Fibroblast of skin of right biceps (primary cell): ENCODE measurements at regions not wholly inside any gene's neighbourhood (a gene's known extent, or its start where the extent isn't known, plus 50 kb on each side); places are given as distances from the start of the nearest gene placed in this dataset.

Source experiments
- DNase-seq: peaks from one replicate; pipeline ENCODE4 v3.0.0-alpha.2; 2013

GRCh38 chr11:70863186-70863585 lies 389.2 kb downstream of the SHANK2 start:
- no peak for DNase-seq

DNA sequence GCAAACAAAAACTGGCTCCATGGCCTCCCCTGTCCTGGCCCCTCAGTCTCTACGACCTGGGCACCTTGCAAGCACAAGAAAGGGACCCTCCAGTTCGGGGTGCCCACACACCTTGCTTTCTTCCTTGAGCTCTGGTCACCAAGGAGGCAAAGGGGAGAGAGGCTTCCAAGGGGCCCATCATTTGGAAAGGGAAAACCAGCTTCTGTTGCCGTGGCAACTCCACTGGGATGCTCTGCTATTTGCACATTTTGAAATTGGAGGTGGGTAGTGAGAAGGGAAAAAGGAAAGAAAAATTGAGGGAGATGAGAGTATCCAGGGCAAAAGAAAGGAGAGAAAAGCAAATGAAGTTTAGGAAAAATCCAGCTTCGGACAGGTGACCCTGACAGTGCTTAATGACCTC lies 388.4 kb downstream of the SHANK2 start:
- no peak for DNase-seq

DNA sequence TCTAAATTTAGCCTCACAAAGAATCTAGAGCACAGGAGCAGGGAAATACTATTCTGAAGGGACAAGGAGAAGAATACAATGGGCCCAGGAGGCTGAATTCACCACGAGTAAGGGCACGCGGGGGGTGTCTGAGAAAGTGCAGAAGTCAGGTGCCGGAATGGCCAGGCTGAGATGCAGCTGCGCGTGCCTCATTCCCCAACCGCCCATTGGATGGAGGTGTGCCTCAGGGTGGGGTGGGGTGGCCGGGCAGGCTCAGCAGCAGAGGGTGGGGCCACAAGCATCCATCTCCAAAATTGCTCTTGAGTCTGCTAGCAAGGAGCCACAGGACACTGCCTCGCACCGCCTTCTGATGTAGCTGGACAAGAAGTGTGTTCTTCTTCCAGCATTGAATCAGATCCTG lies 387.0 kb downstream of the SHANK2 start:
- no peak for DNase-seq

DNA sequence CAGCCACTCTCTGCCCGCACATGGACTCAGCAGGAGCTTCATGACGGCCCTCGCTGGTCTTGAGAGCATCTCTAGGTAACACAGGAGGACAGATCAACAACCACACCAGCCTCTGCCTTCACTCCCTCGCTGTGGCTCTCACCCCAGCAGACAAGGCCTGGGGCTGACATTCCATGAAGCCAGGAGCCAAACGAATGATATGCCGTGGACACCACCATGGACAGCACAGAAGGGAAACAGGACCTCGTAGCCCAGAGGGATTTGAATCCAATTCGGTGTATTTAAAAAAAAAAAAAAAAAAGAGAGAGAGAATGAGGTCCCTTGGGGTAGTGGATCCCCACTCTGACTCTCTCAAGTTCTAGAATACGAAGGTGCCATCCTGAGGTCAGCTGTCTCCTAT lies 385.5 kb downstream of the SHANK2 start:
- no peak for DNase-seq

- no peak for DNase-seq
These were observed 384.9 kb downstream of the SHANK2 start for GRCh38 chr11:70867281-70868047.

- no peak for DNase-seq
These were observed 384.0 kb downstream of the SHANK2 start for GRCh38 chr11:70868341-70868885.

DNA sequence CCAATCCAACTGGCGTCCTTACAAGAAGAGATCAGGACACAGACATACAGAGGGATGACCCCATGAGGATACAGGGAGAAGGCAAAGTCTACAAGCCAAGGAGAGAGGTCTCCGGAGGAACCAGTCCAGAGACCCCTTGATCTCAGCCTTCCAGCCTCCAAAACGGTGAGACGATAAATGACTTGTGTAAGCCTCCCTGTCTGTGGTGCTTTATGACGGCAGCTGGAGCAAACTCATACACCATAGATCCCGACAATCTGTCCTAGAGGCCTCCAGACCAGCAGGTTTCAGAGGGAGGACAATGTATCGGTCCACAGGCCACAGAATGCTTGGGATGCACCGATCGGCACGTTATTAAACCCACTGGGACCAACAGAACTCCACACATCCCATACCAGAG lies 383.3 kb downstream of the SHANK2 start:
- DNase-seq, result no peak

DNA sequence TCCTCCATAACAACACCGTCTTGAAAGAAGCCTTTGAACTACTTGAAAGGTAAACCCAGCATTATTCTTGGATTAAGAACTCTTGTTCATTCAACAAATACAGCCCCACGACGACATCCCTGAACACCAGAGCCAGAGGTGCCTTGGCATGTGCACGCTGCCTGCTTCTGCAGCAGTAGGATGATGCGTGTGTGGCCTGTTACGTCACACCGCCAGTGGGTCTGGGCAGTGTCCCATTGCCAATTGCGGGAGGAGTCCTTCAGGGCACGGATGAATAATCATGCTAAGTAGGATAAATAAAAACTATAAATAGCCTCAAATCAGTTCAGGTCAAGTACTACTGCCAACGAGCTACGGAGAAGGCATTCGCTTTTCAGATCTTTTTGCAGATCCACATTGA lies 380.5 kb downstream of the SHANK2 start:
- no peak for DNase-seq

GRCh38 chr11:70872299-70872698 lies 380.1 kb downstream of the SHANK2 start:
- no peak for DNase-seq

- DNase-seq, result no peak
These were observed 379.2 kb downstream of the SHANK2 start for GRCh38 chr11:70872955-70873735.

- DNase-seq, result no peak
These were observed 378.5 kb downstream of the SHANK2 start for GRCh38 chr11:70873736-70874412.

DNA sequence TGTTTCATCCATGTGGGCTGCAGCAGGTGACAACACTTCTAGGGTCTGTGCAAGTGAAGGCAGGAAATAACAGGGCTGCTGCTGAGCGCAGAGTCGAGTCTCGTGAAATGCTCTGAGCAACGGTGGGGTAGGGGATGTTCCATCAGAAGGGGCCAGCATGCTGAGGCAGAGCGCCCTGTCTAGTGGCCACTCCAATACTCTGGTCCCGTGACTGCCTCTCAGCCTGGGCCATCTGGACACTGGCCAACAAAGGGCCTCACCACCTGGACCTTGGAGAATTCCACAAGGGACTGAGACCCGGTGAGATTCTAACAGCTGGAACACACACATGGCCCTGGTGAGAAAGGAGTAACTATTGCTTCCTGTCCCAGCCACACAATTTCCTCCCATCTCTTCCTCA lies 375.7 kb downstream of the SHANK2 start:
- no peak for DNase-seq

DNA sequence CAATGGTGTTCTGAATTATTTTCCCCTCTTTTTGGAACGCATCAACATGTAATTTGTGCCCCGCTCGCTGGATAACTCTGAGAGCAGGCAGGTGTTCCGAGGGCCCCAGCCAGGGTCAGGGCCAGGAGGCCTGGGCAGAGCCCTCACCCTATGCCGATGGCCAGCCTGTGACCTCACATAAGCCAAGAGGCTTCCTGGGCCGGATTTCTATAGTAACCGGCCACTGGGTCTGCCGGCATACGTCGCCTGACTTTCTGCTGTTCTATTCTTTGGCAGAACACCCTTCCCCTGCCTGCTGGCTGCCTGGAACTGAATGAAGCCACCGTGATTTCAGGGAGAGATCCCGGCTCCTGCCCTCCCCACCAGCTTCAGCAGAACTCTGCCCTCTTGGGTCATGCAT lies 375.2 kb downstream of the SHANK2 start:
- DNase-seq, result no peak

DNA sequence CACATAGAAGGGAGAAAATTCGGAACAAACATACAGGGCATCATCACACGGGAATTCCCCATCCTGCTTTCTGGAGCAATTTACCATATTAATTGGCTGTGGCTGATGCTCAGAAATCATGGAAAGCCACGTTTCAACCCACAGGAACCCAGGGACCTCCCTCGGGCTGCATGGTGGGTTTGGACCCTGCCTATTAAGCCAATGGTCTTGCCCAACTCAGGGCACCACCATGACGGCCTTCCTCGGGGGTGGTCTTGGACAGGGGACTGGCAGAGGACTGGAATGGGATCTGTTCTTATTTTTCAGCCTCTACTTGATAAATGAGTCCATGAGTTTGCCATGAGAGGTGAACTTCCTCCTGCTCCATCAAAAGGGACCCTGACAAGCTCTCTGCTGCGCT lies 374.0 kb downstream of the SHANK2 start:
- DNase-seq, result no peak

GRCh38 chr11:70879601-70880285 lies 372.6 kb downstream of the SHANK2 start:
- DNase-seq, result no peak

DNA sequence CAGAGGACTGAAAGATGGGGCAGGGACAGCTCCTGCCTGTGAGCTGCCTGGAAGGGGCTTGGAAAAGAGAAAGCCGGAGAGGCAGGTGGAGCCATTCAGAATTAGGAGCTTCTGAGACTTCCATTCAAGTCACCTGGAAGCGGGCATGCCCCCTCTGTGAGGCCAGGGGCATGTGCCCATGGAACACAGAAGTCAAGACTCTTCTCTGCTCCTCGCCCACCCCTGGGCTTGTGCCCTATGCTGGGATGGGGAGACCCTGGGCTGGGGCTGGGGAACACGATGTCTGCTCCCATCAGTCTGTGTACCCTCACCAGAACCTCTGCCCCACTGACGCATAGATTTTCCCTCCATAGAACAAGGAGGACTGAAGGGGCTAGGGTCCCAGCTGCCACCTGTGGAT lies 372.0 kb downstream of the SHANK2 start:
- DNase-seq, result no peak

DNA sequence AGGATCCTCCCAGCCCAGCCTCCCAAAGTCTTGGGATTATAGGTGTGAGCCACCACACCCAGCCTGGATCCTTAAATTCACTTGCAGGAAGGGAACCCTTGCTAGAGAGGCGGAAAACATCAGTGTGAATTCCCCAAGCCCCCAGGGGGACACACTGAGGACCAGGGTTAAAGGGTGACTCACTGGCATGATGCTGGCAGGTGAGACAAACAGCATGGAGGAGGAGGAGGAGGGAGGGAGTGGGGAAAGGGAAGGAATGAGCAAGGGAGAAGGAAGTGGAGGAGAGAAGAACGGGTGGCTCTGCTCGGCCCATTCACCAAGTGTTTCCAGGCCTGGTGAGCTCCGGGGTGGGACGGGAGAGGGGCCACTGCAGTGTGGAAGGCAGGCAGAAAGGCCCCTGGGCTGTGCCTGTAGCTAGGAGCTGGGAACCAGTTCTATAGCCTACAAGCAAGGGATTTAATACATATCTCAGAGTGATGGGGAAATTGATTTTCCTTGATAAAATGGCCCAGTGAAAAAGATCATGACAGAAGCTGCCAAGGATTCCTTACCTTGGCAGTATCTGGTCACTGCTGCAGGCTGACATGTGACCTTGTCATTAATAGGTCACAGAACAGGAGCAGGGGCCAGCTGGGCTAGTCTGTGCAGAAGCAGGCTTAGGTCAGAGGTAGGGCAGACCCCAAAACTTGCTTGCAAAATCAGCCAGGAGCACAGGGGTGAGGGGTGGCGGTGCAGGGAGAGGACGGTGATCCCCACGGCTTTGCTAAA lies 370.2 kb downstream of the SHANK2 start:
- DNase-seq, result no peak

DNA sequence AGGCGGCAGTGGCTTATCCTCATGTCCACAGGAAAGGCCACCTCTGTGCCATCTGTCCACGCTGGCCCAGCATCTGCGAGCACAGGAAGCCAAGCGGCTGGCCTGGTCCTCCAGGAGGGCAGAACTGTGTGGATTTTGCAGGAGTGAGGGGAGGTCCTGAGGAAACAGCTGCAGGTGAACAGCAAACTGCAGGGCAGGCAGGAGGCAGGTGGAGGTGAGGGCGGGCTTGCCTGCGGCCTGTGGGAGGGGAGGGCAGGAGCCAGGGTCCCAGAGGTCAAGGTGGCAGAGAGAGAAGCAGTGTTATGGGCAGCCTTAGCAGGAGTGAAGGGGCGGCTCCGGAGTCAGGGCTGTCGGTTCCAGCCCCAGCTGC lies 369.7 kb downstream of the SHANK2 start:
- no peak for DNase-seq

- no peak for DNase-seq
These were observed 368.9 kb downstream of the SHANK2 start for GRCh38 chr11:70883323-70883940.

DNA sequence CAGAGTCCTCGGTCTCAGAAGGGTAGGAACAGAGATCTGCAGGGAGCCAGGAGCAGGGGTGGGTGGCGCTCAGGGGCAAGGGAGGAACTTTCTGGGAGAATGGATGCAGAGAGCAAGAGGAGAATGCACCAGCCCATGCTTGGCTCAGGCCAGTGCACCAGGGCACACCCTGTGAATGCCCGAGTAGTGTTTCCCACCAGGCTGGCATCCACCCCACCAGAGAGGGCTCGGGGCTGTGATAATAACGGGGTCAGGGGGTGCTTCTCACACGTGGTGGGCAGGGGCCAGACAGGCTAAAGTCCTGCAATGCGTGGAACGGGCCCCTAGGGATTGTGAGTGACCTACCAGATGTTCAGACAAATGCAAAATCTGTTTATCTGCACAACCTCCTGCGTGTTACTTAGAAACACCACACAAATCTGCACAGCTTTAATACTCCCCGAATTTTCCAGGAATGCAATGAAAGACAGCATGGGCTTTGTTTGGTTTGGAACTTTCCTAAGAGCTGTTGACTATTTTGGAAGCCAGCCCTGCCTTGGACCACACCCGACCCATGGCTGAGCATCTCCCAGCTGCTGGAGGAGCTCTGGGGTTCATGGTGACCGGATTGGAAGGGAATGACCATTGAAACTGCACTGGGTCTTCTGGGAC lies 368.3 kb downstream of the SHANK2 start:
- DNase-seq, result no peak
